ENCODE measurements at regions not wholly inside any gene's neighbourhood (a gene's known extent, or its start where the extent isn't known, plus 50 kb on each side); places are given as distances from the start of the nearest gene placed in this dataset.

DNA sequence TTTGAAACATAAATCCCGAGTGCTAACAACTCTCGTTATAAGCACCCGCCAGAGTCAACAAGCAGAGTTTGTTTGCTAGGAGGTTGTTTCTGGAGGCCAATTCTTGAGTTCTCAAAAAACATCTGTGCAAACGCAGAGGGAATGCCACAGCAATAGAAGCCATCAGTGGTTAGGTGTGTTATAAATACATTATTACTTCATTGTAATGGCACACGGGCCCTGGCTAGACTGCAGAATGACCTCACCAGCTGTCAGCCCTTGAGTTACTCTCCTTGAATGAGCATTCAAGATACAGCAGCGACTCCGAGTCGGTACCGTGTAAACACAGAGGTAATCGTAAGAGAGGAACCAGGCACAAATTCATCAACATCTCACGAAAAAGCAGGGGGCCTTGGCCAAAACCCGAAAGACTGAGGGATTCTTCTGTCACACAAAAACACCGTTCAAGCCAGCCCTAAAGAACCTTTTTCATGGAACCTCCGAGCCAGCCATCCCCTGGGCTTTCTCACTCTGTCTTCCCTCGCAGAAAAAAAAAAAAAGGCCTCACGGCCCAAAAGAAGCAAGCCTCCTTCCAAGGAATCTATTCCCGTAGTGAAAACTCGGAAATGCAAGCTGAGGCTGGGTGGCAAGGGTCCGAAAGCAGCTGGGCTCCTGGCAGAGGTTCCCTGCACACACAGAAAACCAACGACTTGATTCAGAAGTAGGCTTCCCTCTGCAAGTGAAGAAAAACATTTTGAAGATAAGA, 133.7 kb upstream of the MEIS1 start:
- DNase-seq (ENCODE audit: low read depth, low spot score), result no peak
- BruUV-seq (replicated peaks), result no TSS peak
- intact Hi-C loops (cut with micrococcal nuclease; ENCODE audit: unreplicated experiment), result no loop called here
- Histone ChIP-seq H3K36me3 (ENCODE audit: control insufficient read depth, insufficient read depth, low read length) (no peaks in the 10 kb centered on the region), H3K4me1 (ENCODE audit: control insufficient read depth, insufficient read depth, low read length) (no peaks in the 10 kb centered on the region), H3K27ac (ENCODE audit: low read length) (no peak overlapping the region), H3K4me3 (ENCODE audit: low read depth in 2 of 2, low read length in 2 of 2) (no peak overlapping the region), H3K27me3 (ENCODE audit: control insufficient read depth, insufficient read depth, low read length) (no peaks in the 10 kb centered on the region; the same call in 1 of the 2 replicates), H3K9me3 (ENCODE audit: control insufficient read depth, insufficient read depth, low read depth, low read length) (no peaks in the 10 kb centered on the region)
- ChIA-PET CTCF (no interaction called here), POLR2A (no interaction called here)
- in situ Hi-C loops (cut with HindIII; ENCODE audit: low pct_unique_long_range_greater_than_20kb, low sequenced_read_pairs), result no loop called here
- no peak for TF ChIP-seq POLR2AphosphoS5 (IDR thresholded peaks at IDR 0.05; ENCODE audit: low read depth, low read length)
- TF ChIP-seq, protein P1, sequence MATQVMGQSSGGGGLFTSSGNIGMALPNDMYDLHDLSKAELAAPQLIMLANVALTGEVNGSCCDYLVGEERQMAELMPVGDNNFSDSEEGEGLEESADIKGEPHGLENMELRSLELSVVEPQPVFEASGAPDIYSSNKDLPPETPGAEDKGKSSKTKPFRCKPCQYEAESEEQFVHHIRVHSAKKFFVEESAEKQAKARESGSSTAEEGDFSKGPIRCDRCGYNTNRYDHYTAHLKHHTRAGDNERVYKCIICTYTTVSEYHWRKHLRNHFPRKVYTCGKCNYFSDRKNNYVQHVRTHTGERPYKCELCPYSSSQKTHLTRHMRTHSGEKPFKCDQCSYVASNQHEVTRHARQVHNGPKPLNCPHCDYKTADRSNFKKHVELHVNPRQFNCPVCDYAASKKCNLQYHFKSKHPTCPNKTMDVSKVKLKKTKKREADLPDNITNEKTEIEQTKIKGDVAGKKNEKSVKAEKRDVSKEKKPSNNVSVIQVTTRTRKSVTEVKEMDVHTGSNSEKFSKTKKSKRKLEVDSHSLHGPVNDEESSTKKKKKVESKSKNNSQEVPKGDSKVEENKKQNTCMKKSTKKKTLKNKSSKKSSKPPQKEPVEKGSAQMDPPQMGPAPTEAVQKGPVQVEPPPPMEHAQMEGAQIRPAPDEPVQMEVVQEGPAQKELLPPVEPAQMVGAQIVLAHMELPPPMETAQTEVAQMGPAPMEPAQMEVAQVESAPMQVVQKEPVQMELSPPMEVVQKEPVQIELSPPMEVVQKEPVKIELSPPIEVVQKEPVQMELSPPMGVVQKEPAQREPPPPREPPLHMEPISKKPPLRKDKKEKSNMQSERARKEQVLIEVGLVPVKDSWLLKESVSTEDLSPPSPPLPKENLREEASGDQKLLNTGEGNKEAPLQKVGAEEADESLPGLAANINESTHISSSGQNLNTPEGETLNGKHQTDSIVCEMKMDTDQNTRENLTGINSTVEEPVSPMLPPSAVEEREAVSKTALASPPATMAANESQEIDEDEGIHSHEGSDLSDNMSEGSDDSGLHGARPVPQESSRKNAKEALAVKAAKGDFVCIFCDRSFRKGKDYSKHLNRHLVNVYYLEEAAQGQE (IDR thresholded peaks at IDR 0.05; ENCODE audit: insufficient read depth in 1 of 2, low read depth in 2 of 2, low read length in 1 of 2), result no peak
- TF ChIP-seq SIN3A (IDR thresholded peaks at IDR 0.05; ENCODE audit: borderline replicate concordance, insufficient read depth, low read depth, low read length), result no peak
- TF ChIP-seq, protein P2, sequence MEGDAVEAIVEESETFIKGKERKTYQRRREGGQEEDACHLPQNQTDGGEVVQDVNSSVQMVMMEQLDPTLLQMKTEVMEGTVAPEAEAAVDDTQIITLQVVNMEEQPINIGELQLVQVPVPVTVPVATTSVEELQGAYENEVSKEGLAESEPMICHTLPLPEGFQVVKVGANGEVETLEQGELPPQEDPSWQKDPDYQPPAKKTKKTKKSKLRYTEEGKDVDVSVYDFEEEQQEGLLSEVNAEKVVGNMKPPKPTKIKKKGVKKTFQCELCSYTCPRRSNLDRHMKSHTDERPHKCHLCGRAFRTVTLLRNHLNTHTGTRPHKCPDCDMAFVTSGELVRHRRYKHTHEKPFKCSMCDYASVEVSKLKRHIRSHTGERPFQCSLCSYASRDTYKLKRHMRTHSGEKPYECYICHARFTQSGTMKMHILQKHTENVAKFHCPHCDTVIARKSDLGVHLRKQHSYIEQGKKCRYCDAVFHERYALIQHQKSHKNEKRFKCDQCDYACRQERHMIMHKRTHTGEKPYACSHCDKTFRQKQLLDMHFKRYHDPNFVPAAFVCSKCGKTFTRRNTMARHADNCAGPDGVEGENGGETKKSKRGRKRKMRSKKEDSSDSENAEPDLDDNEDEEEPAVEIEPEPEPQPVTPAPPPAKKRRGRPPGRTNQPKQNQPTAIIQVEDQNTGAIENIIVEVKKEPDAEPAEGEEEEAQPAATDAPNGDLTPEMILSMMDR (IDR thresholded peaks at IDR 0.05), result no peak
- no peak for TF ChIP-seq TCF7L2 (IDR thresholded peaks at IDR 0.05; ENCODE audit: low read depth, low read length)
- ATAC-seq, result no peak; the same call in 1 of the 2 replicates

DNA sequence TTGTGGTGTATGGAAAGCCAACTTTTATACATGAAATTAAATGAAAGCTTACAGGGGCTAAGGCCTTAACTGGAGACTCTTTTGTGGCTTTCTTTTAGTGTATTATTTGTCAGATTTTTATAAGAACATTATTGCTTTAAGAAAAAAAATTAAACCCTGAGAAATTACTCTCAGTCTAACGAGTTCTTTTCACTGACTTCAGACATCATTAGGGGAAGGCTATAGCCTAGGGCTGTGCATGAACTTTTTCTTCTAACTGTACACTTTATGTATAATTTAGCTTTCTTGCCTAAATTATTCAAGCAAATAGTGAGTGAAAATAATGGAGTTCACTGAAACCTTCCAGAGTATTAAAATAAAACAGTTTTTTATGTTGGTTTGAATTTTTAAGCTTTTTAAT, 151.1 kb upstream of the MEIS1 start:
- ChIA-PET POLR2A (no interaction called here), CTCF (interaction anchor here (0.7 kb wide), 1 partner anchor 81 kb away, joined by 3 read pairs; no protein-coding TSS in a partner anchor)
- DNase-seq (ENCODE audit: low read depth, low spot score) (no peak), ATAC-seq (no peak)
- Histone ChIP-seq H3K27ac (ENCODE audit: low read length) (no peak overlapping the region), H3K36me3 (ENCODE audit: control insufficient read depth, insufficient read depth, low read length) (no peaks in the 10 kb centered on the region), H3K4me1 (ENCODE audit: control insufficient read depth, insufficient read depth, low read length) (no peaks in the 10 kb centered on the region), H3K27me3 (ENCODE audit: control insufficient read depth, insufficient read depth, low read length) (no peaks in the 10 kb centered on the region), H3K9me3 (ENCODE audit: control insufficient read depth, insufficient read depth, low read depth, low read length) (no peaks in the 10 kb centered on the region), H3K4me3 (ENCODE audit: low read depth in 2 of 2, low read length in 2 of 2) (no peak overlapping the region)
- TF ChIP-seq TCF7L2 (IDR thresholded peaks at IDR 0.05; ENCODE audit: low read depth, low read length) (no peak), SIN3A (IDR thresholded peaks at IDR 0.05; ENCODE audit: borderline replicate concordance, insufficient read depth, low read depth, low read length) (no peak), POLR2AphosphoS5 (IDR thresholded peaks at IDR 0.05; ENCODE audit: low read depth, low read length) (no peak)
- TF ChIP-seq, protein P2 (IDR thresholded peaks at IDR 0.05), result no peak
- TF ChIP-seq, protein P1 (IDR thresholded peaks at IDR 0.05; ENCODE audit: insufficient read depth in 1 of 2, low read depth in 2 of 2, low read length in 1 of 2), result no peak
- intact Hi-C loops (cut with micrococcal nuclease; ENCODE audit: unreplicated experiment), result no loop called here
- BruUV-seq (replicated peaks), result no TSS peak
- in situ Hi-C loops (cut with HindIII; ENCODE audit: low pct_unique_long_range_greater_than_20kb, low sequenced_read_pairs), result no loop called here

Data from Panc1 (cell line).